ENCODE measurements at regions not wholly inside any gene's neighbourhood (a gene's known extent, or its start where the extent isn't known, plus 50 kb on each side); places are given as distances from the start of the nearest gene placed in this dataset.

GRCh38 chr1:115452600-115453329, 114.7 kb upstream of the NGF start:
- no peak for TF ChIP-seq CTCF (IDR thresholded peaks at IDR 0.05; ENCODE audit: low read depth, low read length, missing control alignments)
- no peak for DNase-seq
- in situ Hi-C loops (cut with HindIII; ENCODE audit: low pct_ligation_motif_present, low sequenced_read_pairs) = loop anchor here (25.0 kb wide), 1 partner anchor 265 kb away; no protein-coding TSS in a partner anchor
- Histone ChIP-seq H3K4me3 (ENCODE audit: low read depth, low read length) (no peak overlapping the region), H3K27ac (no peak overlapping the region), H3K36me3 (replicated peaks) (no peaks in the 10 kb centered on the region), H3K27me3 (replicated peaks) (no peaks in the 10 kb centered on the region)

- no peak for DNase-seq
- Histone ChIP-seq H3K36me3 (replicated peaks) (no peaks in the 10 kb centered on the region), H3K27me3 (replicated peaks) (no peaks in the 10 kb centered on the region), H3K4me3 (ENCODE audit: low read depth, low read length) (no peak overlapping the region), H3K27ac (no peak overlapping the region)
- in situ Hi-C loops (cut with HindIII; ENCODE audit: low pct_ligation_motif_present, low sequenced_read_pairs) = loop anchor here (25.0 kb wide), 1 partner anchor 263 kb away; no protein-coding TSS in a partner anchor
- no peak for TF ChIP-seq CTCF (IDR thresholded peaks at IDR 0.05; ENCODE audit: low read depth, low read length, missing control alignments)
These were observed 112.5 kb upstream of the NGF start for GRCh38 chr1:115450501-115451040.

GRCh38 chr1:115448282-115449044, 110.4 kb upstream of the NGF start:
- H3K4me3 ChIP-seq (ENCODE audit: low read depth, low read length) = no peak overlapping the region
- TF ChIP-seq CTCF (IDR thresholded peaks at IDR 0.05; ENCODE audit: low read depth, low read length, missing control alignments) = no peak
- in situ Hi-C loops (cut with HindIII; ENCODE audit: low pct_ligation_motif_present, low sequenced_read_pairs) = no loop called here
- DNase-seq = no peak
- H3K27ac ChIP-seq = no peak overlapping the region
- H3K36me3 ChIP-seq (replicated peaks) = no peaks in the 10 kb centered on the region
- no peaks in the 10 kb centered on the region for H3K27me3 ChIP-seq (replicated peaks)

- H3K27ac ChIP-seq = no peak overlapping the region
- in situ Hi-C loops (cut with HindIII; ENCODE audit: low pct_ligation_motif_present, low sequenced_read_pairs) = no loop called here
These were observed 109.6 kb upstream of the NGF start for GRCh38 chr1:115447672-115448071.

GRCh38 chr1:115445090-115445489, 107.0 kb upstream of the NGF start:
- no peak for TF ChIP-seq CTCF (IDR thresholded peaks at IDR 0.05; ENCODE audit: low read depth, low read length, missing control alignments)
- H3K4me3 ChIP-seq (ENCODE audit: low read depth, low read length) = no peak overlapping the region
- no peak overlapping the region for H3K27ac ChIP-seq
- no peaks in the 10 kb centered on the region for H3K36me3 ChIP-seq (replicated peaks)
- no peak for DNase-seq
- in situ Hi-C loops (cut with HindIII; ENCODE audit: low pct_ligation_motif_present, low sequenced_read_pairs) = no loop called here
- no peaks in the 10 kb centered on the region for H3K27me3 ChIP-seq (replicated peaks)

More at GRCh38 chr1:115447672-115448071, 109.6 kb upstream of the NGF start:
- no peak for TF ChIP-seq CTCF (IDR thresholded peaks at IDR 0.05; ENCODE audit: low read depth, low read length, missing control alignments)
- H3K36me3 ChIP-seq (replicated peaks) = no peaks in the 10 kb centered on the region
- DNase-seq = no peak
- H3K4me3 ChIP-seq (ENCODE audit: low read depth, low read length) = no peak overlapping the region
- no peaks in the 10 kb centered on the region for H3K27me3 ChIP-seq (replicated peaks)

All from brain microvascular endothelial cell (primary cell).